ENCODE measurements at regions not wholly inside any gene's neighbourhood (a gene's known extent, or its start where the extent isn't known, plus 50 kb on each side); places are given as distances from the start of the nearest gene placed in this dataset.

GRCh38 chr6:67759001-67759400 is 876.1 kb upstream of the ADGRB3 start:
- TF ChIP-seq HDGF (IDR thresholded peaks at IDR 0.05; ENCODE audit: borderline replicate concordance) (no peak), TARDBP (IDR thresholded peaks at IDR 0.05) (no peak), FOXK2 (IDR thresholded peaks at IDR 0.05) (no peak), ELF4 (IDR thresholded peaks at IDR 0.05) (no peak), PKNOX1 (IDR thresholded peaks at IDR 0.05) (no peak), FOXA1 (IDR thresholded peaks at IDR 0.05) (no peak), BHLHE40 (IDR thresholded peaks at IDR 0.05; ENCODE audit: borderline replicate concordance) (no peak), ARNT (IDR thresholded peaks at IDR 0.05) (no peak), SP1 (IDR thresholded peaks at IDR 0.05) (no peak), LEF1 (IDR thresholded peaks at IDR 0.05; ENCODE audit: borderline replicate concordance) (no peak), FOXM1 (IDR thresholded peaks at IDR 0.05; ENCODE audit: borderline replicate concordance) (no peak)
